ENCODE measurements at regions not wholly inside any gene's neighbourhood (a gene's known extent, or its start where the extent isn't known, plus 50 kb on each side); places are given as distances from the start of the nearest gene placed in this dataset.
"Not testable (repeated sequence)": the region's sequence is repeated elsewhere in the genome, so short reads cannot be mapped to it uniquely, and the experiment has no call there.

DNA sequence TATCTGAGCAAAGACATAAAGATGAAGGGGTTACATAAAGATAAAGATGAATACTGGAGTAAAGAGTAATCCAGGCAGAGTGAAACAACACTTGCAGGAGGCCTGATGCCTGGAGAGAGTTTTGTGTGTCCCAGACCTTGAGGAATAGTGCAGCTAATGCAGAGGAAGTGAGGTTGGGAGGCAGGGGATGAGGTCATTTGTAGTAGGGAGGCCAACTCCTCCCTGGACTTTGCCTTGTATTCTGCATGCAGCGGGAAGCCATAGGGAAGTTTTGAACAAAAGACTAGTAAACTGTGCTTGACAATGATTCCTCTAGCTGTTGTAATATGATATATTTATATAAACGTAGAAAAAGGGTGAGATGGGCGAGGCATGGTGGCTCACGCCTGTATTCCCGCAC is 356.6 kb downstream of the KCNJ2 start:
- DNase-seq, result no peak

DNA sequence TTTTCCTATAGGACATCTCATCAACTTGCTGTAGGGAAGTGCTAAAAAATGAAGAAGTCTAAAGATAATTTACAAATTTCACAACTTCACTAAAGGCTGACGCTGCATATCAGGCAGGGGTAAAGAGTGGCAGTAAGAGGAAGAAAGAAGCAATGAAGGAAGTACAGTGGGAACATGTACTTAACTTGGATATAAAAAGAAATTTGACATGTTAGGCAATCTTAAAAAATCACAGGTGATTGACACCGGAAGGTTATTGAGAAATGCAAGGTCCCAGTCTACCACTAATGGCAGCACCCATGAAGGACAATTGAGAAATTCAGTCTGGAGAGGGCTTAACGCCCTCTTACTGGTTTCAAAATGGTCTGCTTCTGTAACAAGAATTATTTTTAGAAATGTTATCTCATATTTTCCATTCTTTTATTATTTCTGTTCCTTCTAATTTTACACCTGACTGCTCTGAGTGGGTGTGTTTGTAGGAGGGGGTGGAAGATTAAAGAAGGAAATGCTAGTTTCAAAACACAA is 358.1 kb downstream of the KCNJ2 start:
- no peak for DNase-seq

DNA sequence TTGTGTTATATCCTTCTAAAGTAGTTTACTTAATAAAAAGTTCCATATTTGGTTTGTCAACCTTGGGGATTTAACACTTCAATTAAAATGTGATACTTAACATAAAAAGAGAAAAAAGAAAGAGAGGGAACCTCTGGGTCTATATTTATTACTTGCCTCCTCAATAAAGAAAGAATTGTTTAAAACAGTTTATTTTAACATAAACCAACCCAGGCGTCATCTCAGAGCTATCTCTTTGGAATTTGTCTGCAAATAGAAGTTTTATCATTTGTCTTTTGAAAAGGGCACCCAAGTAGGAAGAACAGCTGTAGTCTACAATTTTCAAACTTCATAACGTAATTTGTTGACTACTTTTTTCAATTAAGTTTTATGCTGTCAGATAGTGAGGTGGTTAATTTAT is 364.1 kb downstream of the KCNJ2 start:
- no peak for DNase-seq

DNA sequence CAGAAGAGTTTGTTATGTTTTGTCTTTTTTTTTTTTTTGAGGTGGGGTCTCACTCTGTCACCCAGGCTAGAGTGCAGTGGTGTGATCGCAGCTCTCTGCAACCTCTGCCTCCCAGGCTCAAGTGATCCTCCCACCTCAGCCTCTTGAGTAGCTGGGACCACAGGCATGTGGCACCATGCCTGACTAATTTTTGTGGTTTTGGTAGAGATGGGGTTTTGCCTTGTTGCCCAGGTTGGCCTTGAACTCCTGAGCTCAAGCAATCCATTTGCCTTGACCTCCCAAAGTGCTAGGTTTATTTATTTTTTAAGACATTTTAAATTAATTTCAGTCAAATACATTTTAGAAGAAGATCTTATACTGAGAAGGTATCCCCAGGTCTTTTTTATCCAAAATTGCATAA is 366.7 kb downstream of the KCNJ2 start:
- no peak for DNase-seq

DNA sequence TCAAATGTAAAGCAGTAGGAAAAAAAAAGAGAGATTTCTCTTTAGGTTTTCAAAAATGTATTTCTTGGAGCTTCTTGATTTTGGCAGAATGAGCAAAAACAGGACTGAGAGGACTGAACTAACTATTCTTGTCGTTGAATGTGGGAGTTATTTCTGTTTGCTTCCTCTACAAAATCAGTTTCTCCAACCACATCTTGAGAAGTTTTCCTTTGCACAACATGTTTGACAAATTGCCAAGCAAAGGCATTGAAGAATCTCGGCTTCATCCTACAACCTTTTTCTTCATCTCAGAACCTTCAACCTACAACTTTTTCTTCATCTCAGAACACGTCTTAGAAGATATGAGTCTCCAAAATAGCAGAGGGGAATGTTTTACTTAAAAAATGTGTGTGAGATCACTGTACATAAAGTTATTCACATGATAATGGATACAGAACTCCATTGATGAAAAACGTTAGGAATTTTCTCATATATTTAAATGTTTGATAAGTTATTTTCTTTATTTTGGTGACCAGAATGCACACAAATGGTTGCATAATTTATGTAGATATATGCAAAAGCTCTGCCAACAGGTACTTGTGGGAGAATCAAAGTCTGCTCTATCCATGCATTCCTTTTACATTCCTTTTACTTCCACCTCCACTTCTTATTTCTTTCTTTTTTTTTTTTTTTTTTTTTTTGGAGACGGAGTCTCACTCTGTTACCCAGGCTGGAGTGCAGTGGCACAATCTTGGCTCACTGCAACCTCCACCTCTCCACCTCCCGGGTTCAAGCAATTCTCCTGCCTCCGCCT is 370.0 kb downstream of the KCNJ2 start:
- DNase-seq, result no peak

DNA sequence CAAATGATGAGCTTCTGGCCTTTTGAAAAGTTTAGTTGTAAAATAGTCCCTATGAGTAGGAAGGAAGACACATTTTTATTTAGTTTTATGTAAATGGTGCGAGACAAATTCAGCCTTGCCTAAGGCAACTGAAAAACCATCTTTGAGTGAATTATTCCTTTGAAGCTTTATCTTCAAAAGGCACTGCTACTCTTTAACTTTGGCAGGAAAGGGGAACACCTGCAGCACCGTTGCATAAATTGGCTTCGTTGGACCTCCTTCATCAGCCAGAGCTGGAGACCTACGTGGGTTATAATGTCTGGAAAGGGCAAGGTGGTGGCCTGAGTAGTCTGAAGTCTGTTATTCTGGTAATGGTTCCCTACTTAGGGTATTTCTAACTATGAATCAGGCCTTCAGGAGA is 373.5 kb downstream of the KCNJ2 start:
- no peak for DNase-seq

DNA sequence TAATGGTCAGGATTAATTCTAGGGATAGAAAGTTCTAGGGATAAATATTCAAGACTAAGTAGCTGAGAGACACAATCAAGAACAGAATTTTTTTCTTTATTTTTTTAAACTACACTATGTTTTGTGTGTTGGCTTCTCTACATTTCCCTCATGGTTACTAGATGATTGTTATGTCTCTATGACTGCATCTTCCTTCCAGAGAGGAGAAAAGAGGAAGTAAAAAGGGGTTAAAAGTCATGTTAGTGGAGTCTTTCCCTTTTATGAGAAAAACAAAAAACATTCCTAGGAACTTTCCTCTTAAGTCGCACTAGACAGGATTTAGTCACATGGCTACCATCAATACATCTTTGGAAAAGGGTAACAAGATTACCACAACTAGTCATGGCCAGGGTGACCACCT is 375.0 kb downstream of the KCNJ2 start:
- no peak for DNase-seq

DNA sequence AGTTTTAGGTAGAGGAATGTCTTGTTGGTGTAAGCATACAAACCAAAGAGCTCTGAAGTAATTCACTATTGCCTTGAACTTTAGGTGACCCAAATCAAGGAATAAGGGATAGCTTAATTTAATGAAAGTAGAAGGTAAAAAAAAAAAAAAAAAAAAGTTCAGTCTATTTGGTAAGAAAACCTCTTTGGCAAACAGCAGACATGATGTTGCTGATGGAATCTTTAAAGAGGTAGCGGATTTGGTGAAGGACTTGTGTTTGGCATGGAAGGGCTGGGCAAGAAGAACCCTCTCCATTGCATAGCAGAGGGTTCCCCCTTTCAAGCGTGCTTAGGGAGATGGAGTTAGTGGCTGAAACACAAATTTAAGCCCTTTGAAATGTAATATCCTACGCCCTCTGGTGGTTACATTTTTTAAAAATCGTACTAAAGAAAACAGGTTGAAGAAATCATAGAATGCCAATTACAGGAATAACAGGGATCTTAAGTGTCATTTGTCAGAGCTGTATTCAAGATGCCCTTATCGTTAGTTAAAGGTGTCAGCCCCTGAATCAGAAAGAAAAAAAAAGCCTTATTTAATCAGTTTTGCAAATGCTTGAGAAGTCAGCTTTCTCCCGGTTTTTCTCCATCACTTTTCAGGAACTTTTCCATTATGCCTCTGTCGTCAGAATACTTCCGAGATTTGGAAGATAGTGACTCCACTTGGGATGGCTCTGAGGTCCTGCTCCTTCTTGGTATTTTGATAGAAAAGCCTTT is 383.1 kb downstream of the KCNJ2 start:
- DNase-seq, result no peak

DNA sequence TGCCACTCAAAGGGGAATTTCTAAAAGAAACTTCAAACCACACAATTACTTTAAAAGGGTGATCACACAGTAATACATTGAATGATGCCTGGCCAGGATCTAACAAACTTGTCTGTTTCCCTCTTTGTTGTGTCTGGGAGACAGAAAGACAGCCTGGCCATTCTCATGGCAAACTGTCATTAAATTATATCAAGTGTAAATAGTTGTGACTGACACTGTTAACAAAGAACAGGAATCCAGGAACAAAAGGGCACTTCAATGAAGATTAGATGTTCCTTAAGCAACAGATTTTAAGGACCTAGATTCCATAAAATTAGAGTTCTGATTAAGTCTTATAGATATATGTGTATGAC is 383.6 kb downstream of the KCNJ2 start:
- DNase-seq, result no peak

DNA sequence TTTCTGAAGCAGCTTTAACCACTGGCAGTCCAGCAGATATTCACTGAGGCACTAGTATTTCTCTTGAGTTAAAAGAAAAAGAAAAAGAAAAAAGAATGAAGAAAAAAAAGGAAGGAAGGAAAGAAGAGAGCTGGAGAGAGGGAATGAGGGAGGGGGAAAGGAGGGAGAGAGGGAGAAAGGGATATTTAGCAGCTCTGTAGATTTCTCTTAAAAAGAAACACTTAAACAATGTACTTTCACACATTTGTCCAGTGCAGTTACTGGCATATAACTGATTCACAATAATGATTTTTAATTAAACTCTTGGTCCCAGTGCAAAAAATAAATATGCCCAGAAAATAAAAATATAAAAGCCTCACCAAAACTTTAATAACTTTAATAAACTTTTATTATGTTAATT is 386.4 kb downstream of the KCNJ2 start:
- DNase-seq, result no peak

DNA sequence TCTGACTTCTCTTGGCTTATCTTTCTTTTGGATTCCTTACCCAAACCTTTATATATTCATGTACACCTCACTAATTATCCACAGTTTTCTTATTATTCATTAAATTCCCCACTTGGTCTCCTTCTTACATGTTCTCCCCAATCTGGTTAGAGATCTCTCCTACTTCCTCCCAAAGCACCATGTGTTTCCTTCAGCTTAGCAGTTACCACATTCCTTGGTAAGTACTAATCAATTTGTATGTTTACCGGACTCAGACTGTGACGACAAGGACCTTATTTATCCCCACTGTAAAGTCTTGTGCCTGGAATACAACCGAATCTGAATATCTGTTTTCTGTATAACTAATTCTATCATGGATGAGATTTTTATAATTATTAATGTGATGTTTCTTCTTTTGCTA is 389.5 kb downstream of the KCNJ2 start:
- DNase-seq, result no peak

DNA sequence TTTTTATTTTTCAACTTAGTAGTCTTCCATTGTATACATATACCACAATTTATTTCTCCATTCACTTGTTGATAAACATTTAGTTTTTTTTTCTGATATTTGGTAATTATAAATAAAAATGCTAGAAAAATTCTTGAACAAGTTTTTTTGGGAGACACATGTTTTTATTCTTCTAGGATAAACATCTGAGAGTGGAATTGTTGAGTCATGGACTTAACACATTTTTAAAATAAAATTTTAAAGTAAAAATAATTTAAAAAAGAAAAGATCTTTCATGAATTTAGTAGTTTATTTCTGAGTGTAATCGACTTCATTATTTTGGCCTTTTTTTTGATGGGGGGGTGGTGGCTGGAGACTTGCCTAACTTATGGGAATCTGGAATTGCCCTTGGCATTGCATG is 391.1 kb downstream of the KCNJ2 start:
- DNase-seq, result no peak

DNA sequence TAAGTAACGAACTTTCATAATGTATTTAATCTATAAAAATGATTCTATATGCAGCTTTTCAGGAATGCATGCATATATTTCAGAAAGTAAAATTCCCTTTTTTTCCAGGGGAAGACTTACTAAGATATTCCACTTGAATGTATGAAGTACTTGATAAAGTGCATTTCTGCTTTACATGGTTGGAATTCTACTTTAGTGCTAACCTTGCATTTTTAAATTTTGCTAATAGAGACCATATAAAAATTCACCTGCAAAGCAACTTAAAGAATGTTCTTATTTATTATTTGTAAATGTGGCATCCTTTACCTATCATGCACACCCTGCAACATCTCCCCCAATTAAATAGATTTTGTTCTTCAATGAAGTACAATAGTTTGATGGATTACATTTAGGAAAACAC is 392.8 kb downstream of the KCNJ2 start:
- DNase-seq, result no peak

DNA sequence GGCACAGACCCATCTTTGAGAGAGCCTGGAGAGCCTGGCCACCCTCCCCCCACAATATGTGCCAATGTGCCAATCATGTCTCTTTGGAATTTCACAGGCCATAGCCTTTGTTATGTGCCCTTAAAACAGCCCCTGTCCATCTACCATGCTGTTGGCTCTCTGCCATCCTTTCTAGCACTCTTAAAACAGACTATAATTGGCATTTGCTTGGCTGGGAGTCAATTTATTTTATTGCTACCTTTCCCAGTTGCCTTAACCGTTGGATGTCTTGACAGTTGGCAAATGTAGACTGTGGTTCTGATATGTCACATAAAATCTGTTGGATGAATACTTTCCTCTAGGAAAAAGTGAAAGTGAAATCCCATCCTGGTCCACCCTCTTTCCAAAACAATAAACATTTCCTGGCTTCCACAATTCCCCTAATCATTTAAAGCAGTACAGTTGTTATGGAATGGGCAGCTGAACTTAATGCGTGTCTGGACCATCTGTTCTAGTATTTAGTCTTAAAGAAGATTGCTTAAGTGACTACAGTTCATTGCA is 394.0 kb downstream of the KCNJ2 start:
- no peak for DNase-seq

DNA sequence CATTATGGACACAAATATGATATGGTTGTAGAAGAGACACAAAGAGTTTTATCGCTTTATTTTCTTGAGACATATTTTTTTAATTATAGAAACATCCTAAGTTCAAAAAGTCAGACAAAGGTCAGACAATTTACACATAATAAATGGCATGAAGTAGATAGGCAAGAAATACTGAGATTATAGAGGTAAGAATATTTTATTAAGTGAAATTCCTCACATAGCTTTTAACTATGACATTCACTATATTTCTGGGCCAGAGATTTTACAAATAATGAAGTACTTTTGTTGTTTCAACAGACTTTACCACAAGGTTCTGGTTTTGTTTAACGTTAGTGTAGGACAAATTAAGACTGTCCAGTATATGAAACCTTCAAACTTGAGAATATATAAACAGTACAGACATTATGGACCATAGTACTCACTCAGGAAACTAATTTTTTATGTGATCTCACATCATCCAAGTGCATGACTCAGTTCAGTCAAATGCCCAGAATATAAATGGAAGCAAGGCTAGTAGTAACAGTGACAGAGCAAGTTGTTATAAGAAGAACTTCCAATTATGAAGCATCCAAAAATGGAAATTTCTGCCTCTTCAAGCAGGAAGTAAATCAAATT is 394.8 kb downstream of the KCNJ2 start:
- no peak for DNase-seq

DNA sequence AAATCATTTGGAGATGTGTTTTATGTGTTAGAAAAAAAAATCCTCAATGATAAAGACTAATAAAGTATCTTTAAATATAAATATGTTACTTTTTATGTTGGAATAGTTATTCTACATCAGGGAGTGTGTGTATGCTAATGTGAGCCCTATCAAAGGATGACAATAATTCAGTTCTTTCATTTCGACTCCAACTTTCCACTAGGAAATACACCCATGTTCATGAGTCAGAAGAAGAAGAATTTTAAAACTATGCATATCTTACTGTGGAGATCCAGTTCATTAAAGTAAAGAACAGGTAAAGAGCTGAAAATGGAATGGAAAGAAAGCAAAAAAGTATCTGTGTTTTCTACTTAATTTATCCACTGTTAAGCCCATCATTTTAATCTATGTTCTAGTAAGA is 399.8 kb downstream of the KCNJ2 start:
- no peak for DNase-seq

DNA sequence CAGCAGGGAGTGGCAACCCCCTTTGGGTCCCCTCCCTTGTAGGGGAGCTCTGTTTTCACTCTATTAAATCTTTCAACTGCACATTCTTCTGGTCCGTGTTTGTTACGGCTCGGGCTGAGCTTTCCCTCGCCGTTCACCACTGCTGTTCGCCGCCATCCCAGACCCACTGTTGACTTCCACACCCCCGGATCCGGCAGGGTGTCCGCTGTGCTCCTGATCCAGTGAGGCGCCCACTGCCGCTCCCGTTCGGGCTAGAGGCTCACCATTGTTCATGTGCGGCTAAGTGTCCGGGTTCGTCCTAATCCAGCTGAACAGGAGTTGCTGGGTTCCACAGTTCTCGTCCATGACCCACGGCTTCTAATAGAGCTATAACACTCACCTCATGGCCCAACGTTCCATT is 408.1 kb downstream of the KCNJ2 start:
- no peak for DNase-seq

DNA sequence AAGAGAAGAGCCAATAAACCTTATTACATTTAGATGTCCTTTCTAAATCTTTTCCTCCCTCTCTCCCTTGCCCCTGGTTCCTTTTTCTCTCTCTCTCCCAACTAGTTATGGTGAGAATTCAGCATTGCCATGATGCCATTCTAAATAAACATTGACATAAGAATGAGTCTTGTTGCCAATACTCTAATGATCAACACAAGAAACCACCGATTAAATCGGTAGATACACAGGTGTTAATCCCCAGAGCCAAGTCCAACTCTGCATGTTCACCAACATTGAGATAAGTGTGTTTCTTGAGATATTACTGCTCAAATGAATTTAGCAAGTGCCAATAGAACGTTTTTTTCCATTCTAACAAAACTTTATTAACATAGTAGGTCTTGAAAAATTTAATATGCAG is 412.1 kb downstream of the KCNJ2 start:
- DNase-seq, result no peak

DNA sequence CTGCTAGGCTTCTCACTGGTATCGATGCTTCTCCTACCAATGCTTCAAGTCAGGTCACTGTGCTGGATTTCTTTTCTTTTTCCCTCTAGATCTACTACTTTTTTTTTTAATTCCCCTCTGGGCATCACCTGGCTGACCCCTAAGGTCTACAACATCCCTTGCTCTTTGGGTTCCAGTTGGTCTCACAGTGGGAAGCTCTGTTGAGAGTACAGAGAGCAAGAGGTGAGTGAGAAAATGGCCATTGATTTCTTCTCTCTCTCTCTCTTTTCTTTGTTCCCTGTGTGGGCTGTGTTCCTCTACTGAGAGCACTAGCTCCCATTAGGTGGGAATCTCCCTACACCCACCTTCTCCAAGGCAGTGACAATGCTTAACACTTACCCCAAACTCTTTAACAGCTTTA is 413.4 kb downstream of the KCNJ2 start:
- no peak for DNase-seq

DNA sequence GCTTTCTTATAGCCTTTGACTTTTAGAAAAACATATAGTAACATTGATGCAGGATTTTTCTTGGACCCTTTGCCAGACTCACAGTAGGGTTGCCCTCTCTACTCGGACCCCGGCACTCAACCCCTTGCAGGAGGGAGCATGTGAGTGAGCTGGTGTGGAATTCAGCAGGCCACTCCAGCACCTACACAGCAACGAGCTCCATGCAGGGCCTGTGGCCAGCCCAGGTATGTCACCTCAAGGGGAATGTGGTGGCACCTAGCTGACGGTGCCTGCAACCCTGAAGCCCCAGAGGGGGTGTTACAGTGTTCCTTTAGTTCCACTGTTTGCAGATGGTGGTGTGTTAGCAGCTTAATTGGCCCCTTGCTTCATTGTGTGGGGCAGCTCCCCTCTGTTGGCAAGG is 414.9 kb downstream of the KCNJ2 start:
- no peak for DNase-seq

DNA sequence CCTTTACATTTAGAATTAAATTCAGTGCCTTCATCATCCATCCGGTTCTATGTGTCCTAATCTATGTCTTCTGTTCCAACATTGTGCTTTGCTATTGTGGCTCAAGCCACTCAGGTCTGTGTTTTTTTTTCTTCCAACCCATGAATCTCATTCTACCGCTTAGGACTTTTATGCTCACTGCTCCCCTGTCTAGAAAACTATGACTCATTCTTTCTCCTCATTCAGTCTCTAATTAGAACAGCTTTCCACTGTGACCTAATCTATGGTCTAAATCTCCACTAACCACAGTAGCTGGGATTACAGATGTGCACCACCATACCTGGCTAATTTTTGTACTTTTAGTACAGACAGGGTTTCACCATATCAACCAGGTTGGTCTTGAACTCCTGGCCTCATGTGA is 418.7 kb downstream of the KCNJ2 start:
- no peak for DNase-seq

DNA sequence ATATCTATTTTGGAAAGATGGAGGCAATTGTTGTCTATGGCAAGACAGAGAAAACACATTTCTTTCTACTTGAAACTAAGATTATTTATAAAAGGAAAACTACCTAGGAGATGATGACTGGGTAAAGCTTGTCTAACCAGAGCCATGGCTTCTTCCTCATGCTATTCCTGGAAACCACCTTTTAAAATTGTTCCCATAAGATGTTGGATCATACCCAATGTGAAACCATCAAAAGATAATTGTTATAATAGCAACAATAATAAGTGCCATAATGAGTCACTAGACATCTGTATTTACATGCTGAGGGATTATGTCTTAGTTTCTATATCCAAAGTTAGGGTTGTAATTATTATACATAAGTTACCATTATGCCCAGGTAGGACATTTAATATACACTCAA is 428.4 kb downstream of the KCNJ2 start:
- DNase-seq, result no peak

DNA sequence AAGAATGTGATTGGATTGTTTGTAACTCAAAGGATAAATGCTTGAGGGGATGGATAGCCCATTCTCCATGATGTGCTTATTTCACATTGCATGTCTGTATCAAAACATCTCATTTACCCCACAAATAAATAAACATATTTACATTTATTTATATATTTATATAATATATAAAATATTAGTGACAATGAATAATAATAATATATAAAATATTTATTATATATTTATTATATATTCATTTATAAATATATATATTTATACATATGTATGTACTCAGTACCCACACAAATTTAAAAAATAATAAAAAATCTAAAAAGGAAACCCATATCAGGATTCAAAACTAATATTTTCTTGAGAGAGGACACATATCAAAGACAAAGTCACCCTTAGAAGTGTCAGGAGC is 429.9 kb downstream of the KCNJ2 start:
- no peak for DNase-seq

DNA sequence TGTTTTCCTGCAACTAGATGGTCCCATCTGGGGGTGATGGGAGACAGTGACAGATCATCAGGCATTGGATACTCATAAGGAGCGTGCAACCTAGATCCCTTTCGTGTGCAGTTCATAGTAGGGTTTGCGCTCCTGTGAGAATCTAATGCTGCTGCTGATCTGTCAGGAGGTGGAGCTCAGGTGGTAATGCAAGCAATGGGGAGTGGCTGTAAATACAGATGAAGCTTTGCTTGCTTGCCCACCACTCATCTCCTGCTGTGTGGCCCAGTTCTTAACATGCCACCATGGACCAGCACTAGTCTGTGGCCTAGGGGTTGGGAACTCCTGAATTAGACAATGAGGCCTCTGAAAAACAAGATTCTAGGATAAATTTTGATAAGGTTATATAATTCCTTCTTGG is 430.6 kb downstream of the KCNJ2 start:
- DNase-seq, result not testable (repeated sequence)
